GM13977 (cell line): ENCODE measurements at regions not wholly inside any gene's neighbourhood (a gene's known extent, or its start where the extent isn't known, plus 50 kb on each side); places are given as distances from the start of the nearest gene placed in this dataset.
A peak's percentile ranks its signal among the peaks of the same experiment; 100 is the strongest.

ENCODE experiments used
- DNase-seq: peaks from one replicate; pipeline ENCODE4 v3.0.0; 2012; ENCODE audit warnings: low spot score
- in situ Hi-C: fragments of 300-500 bp; cut with MboI; formaldehyde crosslinking; loops from one replicate; pipeline ENCODE4 v1.12.0; 2022; ENCODE audit warnings: low sequenced_read_pairs, low pct_unique_long_range_greater_than_20kb, mixed read lengths, inconsistent platforms; ENCODE audit not compliant: unreplicated experiment
- TF ChIP-seq, protein P1 (sequence below): IDR thresholded peaks from 2 replicates; pipeline ENCODE4 v1.5.1; 2012; ENCODE audit warnings: mild to moderate bottlenecking, control low read depth; ENCODE audit not compliant: insufficient read depth; ENCODE audit errors: extremely low read depth, missing control alignments

DNA sequence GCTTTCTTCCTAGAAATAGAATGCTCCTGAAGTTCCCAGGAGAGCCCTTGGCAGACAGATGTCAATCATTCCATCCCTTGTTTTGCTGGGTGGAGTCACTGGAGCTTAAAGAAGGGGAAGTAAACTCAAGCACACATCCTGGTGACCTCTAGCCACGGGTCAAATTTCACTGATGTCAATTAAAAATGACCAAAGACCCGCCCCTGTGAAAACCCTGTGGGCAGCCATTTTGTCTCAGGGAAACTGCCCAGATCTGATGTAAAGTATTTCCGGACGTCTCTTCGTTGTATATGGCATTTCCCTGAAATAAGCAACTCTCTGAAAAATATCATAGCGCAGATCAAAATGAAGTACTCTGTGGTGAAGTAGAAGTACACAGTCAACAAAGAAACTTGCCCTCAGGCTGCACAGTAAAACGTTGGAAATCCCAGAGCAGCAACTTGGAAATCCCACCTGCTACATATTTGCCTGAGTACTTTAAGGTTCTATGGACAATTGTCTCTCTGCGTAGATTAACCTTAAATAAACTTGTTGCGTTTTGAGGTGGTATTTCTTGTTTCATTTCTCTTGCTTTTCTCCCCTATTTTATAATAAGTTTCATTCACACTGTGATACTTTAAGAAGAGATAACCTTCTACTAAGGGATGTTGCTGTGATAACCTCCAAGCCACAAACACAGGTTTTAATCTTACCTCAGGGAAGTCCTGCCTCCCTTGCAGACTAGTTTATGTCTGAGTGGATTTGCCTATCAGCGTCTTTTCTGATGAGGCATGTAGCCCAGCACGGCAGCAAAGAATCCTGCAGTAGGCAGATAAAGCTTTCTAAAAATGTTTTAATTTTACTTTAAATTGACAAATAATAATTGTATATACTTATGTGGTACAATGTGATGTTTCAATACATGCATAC, 60.9 kb upstream of the PIP5K1B start:
- DNase-seq: no peak
- in situ Hi-C loops: no loop called here
- TF ChIP-seq, protein P1, sequence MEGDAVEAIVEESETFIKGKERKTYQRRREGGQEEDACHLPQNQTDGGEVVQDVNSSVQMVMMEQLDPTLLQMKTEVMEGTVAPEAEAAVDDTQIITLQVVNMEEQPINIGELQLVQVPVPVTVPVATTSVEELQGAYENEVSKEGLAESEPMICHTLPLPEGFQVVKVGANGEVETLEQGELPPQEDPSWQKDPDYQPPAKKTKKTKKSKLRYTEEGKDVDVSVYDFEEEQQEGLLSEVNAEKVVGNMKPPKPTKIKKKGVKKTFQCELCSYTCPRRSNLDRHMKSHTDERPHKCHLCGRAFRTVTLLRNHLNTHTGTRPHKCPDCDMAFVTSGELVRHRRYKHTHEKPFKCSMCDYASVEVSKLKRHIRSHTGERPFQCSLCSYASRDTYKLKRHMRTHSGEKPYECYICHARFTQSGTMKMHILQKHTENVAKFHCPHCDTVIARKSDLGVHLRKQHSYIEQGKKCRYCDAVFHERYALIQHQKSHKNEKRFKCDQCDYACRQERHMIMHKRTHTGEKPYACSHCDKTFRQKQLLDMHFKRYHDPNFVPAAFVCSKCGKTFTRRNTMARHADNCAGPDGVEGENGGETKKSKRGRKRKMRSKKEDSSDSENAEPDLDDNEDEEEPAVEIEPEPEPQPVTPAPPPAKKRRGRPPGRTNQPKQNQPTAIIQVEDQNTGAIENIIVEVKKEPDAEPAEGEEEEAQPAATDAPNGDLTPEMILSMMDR: no peak

DNA sequence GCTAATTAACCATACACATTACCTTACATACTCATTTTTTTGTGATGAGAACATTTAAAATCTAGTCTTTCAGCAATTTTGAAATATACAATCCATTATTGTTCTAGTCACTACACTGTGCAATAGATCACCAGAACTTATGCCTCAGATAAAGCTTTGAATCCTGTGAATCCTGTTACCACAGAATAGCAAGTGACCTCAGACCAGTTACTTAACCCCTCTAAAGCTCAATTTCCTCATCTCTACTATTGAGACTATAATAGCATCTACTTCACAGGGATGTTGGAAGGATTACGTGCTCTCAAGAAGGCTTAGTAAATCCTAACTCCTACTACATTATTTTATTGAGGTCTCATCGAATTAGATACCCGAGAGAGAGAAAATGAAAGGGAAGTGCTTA, 60.2 kb upstream of the PIP5K1B start:
- DNase-seq: no peak
- TF ChIP-seq, protein P1: no peak
- in situ Hi-C loops: no loop called here

- DNase-seq: no peak
- in situ Hi-C loops: no loop called here
- TF ChIP-seq, protein P1: no peak
Measured at GRCh38 chr9:68648164-68648563, 56.9 kb upstream of the PIP5K1B start.

- in situ Hi-C loops: no loop called here
- DNase-seq: no peak
- TF ChIP-seq, protein P1: no peak
Measured at GRCh38 chr9:68648971-68649370, 56.1 kb upstream of the PIP5K1B start.

DNA sequence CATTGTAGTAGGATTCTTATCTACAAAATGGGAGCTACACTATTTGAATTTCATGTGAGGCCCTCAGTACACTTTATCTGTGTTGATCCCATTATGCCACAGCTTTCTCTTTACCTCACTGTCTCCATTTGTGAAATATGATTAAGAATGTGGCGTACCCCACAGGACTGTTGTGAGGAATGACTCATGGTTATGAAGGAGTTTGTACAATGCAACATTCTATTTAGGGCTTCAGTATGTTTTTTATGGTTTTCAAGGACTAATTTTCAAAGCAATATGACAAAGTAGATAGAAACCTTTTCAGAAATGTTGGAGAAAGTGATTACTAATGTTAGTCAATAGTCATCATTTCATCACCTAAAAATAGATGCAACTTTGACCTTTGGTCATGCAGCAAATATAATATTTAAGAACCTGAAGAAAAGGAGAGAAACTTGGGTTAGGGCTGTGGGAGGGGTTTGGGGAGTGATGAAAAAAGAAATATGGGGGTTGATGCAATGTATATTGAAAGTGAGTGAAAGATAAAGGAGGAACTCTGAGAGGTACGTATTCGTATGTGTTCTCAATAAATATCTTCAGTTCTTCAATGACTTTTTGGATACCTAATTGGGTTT, 53.7 kb upstream of the PIP5K1B start:
- peak; percentile 8 for DNase-seq
- in situ Hi-C loops: no loop called here
- TF ChIP-seq, protein P1: no peak

DNA sequence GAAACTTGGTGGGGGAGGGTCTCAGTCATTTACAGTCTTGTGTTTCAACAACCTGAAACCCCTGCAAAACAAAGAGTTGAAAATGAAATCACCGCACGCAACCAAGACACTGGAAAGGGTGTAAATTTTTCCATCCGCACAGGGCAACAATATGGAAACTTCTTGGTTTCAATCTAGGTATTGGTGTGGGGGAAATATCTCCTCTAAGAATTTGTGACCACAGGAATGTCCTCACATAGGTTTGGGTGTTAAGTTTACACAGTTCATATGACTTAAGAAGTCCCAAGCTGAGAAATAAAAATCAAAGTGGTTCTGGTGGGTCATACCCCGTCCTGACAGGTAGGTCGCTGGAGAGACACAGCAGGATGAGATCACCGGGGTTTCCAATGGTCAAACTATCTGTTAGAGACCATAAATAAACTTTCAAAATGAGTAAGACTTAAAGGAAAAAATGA, 51.9 kb upstream of the PIP5K1B start:
- in situ Hi-C loops: no loop called here
- TF ChIP-seq, protein P1: no peak
- DNase-seq: peak; percentile 46
